NOMO-1 treated with dmso at 0.1 percent for 144 hours (cell line): ENCODE measurements at regions not wholly inside any gene's neighbourhood (a gene's known extent, or its start where the extent isn't known, plus 50 kb on each side); places are given as distances from the start of the nearest gene placed in this dataset.
"Not testable (repeated sequence)": the region's sequence is repeated elsewhere in the genome, so short reads cannot be mapped to it uniquely, and the experiment has no call there.

Source experiments
- DNase-seq: peaks from one replicate; lab custom pipeline; 2025; ENCODE audit not compliant: unreplicated experiment; lab: John Stamatoyannopoulos, UW

DNA sequence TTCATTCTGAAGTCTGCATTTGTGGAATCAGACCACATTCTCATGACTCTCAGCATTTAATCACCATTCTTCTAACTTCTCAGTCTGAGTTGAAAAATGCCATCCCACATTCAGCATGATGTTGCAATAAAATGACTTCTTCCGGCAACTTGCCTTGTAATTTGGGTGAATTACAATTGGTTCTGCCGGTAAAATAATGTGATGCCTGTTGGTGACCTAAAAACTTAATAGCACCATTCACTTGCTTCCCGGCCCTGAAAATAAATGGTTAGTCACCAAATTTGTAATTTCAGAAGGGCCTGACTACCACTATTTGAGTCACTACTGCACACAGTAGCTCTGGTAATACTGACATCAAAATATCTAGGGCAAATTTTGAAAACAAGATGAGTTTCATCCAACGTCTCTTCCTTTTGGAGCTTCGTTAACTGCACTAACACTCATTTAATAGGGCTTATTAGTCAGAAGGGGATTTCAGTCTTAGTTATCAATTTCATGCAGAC, 637.1 kb upstream of the CHAC2 start:
- no peak for DNase-seq

GRCh38 chr2:53129851-53130250, 637.8 kb upstream of the CHAC2 start:
- DNase-seq, result no peak

- DNase-seq, result no peak
Observed at GRCh38 chr2:53127061-53127650, 640.4 kb upstream of the CHAC2 start.

DNA sequence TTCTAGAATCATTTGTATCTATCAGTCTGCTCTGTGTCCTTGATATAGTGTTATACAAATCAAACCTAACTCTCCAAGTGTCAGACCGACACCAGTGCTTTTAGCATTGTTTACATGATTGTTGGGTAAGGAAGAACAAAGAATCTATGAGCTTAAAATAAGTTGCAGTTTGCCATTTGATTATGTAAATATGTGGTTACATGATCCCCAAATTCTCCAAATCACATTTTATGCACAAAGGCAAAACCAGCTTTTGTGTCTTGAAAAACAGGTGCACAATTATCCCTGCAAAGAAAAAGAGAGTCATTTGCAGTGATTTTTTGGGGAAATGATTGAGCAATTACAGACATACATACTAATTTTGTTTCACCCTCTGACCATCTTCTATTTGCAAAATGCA, 652.6 kb upstream of the CHAC2 start:
- DNase-seq, result no peak

DNA sequence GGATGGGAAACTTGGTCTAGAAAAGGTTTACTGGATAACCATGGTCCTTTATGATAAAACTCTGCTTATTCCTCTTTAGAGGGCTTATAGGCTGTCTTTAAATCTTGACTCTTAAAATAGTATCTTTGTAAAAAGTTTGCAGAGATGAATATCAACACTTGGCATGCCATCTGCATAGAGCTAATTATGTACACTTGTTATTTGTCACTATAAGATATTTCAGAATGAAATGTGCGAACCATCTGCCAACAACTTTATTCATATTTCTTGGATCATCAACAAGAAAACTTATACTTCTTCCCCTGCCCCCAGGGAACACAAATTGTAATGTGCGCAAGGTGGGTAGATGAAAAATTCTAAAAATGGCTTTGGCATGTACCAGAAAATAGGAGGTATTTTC, 653.0 kb upstream of the CHAC2 start:
- DNase-seq, result no peak

DNA sequence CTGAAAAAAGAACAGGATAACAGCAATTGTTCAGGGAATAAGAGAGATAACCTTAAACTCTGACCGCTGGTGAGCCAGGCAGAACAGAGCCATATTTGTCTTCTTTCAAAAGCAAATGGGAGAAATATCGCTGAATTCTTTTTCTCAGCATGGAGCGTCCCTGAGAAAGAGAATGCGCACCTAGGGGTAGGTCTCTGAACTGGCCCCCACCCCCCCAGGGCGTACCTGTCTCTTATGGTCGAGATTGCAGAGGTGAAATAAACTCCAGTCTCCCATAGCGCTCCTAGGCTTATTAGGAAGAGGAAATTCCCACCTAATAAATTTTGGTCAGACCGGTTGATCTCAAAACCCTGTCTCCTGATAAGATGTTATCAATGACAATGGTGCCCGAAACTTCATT, 655.2 kb upstream of the CHAC2 start:
- DNase-seq, result not testable (repeated sequence)

- no peak for DNase-seq
Observed at GRCh38 chr2:53111406-53111805, 656.2 kb upstream of the CHAC2 start.

- DNase-seq, result no peak
Observed at GRCh38 chr2:53111004-53111403, 656.6 kb upstream of the CHAC2 start.

DNA sequence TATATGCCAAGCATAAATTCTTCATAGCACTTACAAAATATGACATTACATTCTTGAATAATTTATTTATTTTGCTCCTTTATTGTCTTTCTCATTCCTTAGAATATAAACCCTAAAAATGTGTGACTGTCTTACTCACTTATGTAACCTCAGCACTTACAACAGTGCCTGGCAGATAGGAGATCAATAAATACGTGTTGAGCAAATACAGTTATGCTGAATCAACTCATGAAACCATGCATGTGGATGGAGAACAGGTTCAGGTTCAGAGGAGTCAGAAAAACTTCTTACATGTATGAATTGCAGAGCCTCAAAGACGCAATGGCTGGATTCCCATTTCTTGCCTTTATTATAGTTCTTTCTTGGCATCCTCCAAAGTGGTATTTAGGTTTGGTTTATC, 659.4 kb upstream of the CHAC2 start:
- DNase-seq, result no peak

DNA sequence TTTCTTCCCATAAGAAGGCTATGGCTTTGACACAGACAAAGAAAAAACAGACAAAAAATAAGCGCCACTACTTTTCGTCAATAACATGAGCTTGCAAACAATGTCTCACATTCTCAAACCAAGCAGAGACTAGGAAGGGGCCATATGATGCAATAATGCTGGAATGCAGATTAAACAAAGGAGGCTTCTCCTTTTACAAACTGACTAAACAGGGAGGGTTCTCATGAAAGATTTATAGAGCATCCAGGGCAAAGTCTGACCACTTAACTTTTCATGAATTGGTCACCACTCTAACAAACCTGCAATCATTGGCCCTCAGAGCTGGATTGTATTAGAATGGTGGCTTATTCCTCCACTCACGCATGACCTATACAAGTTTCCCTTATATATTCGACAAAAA, 663.3 kb upstream of the CHAC2 start:
- no peak for DNase-seq

- no peak for DNase-seq
Observed at GRCh38 chr2:53103679-53104078, 663.9 kb upstream of the CHAC2 start.

DNA sequence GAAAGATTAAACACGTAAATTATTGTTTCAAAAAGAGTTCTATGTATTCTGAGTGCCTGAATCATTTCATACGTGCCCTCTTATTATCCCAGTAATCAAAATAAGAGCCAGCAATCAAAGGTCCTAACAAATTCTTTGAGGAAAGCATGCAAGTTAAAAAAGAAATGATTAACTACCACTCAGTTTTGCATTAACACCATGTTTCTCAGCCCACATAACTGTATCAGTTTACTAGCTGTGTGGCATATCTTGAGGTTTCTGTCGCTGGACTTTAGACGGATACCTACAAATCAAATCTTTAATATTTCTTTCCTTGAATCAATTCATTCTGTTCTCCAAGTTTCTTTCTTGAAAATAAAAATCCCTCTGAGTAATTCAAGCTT, 668.9 kb upstream of the CHAC2 start:
- no peak for DNase-seq

GRCh38 chr2:53096351-53096750, 671.3 kb upstream of the CHAC2 start:
- DNase-seq, result no peak

DNA sequence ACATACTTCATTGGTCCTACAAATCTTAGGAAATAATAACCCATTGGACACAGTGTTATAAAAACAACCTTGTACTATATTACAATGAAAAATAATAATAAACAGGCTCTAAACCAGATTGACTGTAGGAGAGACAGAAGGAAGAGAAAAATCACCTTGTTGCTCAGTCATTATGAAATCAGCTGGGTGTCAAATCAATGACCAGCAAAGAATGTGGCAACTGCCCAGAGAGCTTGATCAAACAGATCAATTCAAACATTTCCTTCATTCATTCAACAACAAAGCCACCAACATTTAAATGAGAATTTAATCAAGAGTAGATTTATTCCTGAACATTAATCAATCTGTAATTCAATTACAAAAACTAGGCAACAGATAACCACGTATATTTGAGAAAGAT, 671.9 kb upstream of the CHAC2 start:
- DNase-seq, result no peak

- no peak for DNase-seq
Observed at GRCh38 chr2:53095227-53095626, 672.4 kb upstream of the CHAC2 start.

DNA sequence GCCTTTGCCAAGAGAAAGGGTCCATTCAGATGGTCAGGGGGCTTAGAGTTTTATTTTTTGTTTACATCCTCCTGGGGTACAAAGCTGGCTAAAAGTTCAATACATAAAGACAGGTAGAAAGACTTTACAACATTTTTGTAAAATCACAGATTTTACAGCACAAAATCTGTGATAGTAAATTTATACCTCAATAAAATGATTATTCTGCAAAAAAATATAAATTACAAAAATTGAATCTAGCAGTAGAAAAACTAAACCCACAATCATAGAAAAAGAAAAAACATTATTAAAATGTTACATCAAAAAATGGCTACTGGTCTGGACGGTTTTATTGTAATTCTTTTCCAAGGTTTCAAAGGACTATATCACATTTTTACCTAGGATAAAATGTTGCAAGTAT, 674.2 kb upstream of the CHAC2 start:
- no peak for DNase-seq

- DNase-seq, result no peak
Observed at GRCh38 chr2:53091183-53091582, 676.4 kb upstream of the CHAC2 start.

- no peak for DNase-seq
Observed at GRCh38 chr2:53087874-53088461, 679.6 kb upstream of the CHAC2 start.

GRCh38 chr2:53087262-53087873, 680.2 kb upstream of the CHAC2 start:
- no peak for DNase-seq

DNA sequence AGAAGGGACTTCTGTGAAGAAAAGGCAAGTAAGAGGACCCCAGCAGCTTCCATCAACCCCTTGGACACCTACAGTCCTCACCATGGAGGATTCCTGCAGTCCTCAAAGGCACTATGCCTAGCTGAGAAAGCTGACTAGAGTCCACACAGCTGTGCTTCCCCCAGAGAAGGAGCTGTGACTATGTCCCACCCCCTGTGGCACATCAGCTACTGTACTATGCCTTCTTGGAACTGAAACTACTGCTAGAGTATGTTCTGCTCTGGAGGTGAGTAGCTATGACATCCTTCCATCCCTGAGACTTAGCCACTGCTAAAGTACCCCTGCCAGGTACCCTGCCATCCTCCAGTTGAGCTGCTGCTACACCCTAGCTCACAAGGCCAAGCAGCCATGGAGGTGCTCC, 690.2 kb upstream of the CHAC2 start:
- DNase-seq, result no peak

- no peak for DNase-seq
Observed at GRCh38 chr2:53075760-53076159, 691.8 kb upstream of the CHAC2 start.

GRCh38 chr2:53067533-53067932, 700.1 kb upstream of the CHAC2 start:
- no peak for DNase-seq

- no peak for DNase-seq
Observed at GRCh38 chr2:53067056-53067455, 700.5 kb upstream of the CHAC2 start.
